Epithelial cell of esophagus (primary cell): ENCODE measurements at regions not wholly inside any gene's neighbourhood (a gene's known extent, or its start where the extent isn't known, plus 50 kb on each side); places are given as distances from the start of the nearest gene placed in this dataset.
A peak's percentile ranks its signal among the peaks of the same experiment; 100 is the strongest.

Experiments used
- DNase-seq: peaks from one replicate; pipeline ENCODE4 v3.0.0; 2010; ENCODE audit warnings: low read depth
- H3K4me3 ChIP-seq: 2 replicates; pipeline ENCODE4 v1.5.1; 2011; ENCODE audit warnings: mild to moderate bottlenecking, low read length, control low read depth
- TF ChIP-seq, protein P1 (sequence below): IDR thresholded peaks from 2 replicates; pipeline ENCODE4 v1.5.1; 2011; ENCODE audit warnings: low read depth, mild to moderate bottlenecking, low read length, control low read depth, inconsistent platforms; ENCODE audit not compliant: insufficient read depth; ENCODE audit errors: missing control alignments

DNA sequence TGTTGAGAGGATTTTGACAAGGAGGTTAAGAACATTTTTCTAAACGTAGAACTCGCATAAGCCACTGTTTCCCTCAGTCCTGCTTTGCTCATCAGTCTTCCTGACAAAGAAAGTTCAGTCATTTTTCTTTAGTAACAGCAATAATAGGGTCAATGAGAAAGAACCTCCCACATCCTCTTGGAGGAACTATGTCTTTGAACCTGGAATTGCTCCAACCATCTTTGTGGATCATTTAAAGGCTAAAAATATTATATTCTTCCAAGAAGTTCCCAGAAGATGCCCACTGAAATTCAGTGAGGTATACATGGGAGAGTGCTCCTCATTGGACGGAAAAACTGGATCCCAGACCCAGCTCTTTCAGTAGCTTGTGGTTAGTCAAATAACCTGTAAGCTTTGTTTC, 282.8 kb upstream of the FAR2 start:
- TF ChIP-seq, protein P1, sequence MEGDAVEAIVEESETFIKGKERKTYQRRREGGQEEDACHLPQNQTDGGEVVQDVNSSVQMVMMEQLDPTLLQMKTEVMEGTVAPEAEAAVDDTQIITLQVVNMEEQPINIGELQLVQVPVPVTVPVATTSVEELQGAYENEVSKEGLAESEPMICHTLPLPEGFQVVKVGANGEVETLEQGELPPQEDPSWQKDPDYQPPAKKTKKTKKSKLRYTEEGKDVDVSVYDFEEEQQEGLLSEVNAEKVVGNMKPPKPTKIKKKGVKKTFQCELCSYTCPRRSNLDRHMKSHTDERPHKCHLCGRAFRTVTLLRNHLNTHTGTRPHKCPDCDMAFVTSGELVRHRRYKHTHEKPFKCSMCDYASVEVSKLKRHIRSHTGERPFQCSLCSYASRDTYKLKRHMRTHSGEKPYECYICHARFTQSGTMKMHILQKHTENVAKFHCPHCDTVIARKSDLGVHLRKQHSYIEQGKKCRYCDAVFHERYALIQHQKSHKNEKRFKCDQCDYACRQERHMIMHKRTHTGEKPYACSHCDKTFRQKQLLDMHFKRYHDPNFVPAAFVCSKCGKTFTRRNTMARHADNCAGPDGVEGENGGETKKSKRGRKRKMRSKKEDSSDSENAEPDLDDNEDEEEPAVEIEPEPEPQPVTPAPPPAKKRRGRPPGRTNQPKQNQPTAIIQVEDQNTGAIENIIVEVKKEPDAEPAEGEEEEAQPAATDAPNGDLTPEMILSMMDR, result no peak
- no peak for DNase-seq
- H3K4me3 ChIP-seq, result no peak overlapping the region

- no peak for DNase-seq
- TF ChIP-seq, protein P1, result no peak
- no peak overlapping the region for H3K4me3 ChIP-seq
Measured at GRCh38 chr12:28866715-28867503, 282.2 kb upstream of the FAR2 start.

DNA sequence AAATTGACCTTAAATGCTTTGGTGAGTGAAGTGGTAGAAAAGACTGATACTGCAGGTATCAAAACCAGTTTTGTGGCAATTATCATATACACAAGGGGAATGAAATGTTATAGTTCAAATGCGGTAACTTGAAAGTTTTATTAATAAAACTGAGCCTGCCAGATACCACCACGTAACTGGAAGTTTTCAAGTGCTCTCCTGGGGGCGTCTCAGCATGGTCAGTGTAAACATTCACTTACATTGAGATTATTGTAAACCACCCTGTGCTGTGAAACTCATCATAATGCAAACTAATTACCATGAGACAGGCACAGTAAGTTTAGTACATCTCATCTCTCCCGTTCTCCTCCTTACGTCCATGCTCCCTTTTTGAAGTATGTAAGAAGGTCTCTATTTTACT, 280.7 kb upstream of the FAR2 start:
- TF ChIP-seq, protein P1, result no peak
- DNase-seq, result no peak
- H3K4me3 ChIP-seq, result no peak overlapping the region

GRCh38 chr12:28869197-28869596, 279.9 kb upstream of the FAR2 start:
- peak; percentile 57 for DNase-seq
- H3K4me3 ChIP-seq, result no peak overlapping the region
- TF ChIP-seq, protein P1, result no peak

GRCh38 chr12:28870839-28871440, 278.1 kb upstream of the FAR2 start:
- peak; percentile 50 for DNase-seq
- no peak overlapping the region for H3K4me3 ChIP-seq
- TF ChIP-seq, protein P1, result no peak

GRCh38 chr12:28872654-28873268, 276.3 kb upstream of the FAR2 start:
- peak; percentile 79 for DNase-seq
- no peak overlapping the region for H3K4me3 ChIP-seq
- TF ChIP-seq, protein P1, result peak; percentile 81
